Activated CD4-positive, alpha-beta T cell treated with anti-CD3 and anti-CD28 coated beads for 36 hours (primary cell): ENCODE measurements at regions not wholly inside any gene's neighbourhood (a gene's known extent, or its start where the extent isn't known, plus 50 kb on each side); places are given as distances from the start of the nearest gene placed in this dataset.
"Not testable (repeated sequence)": the region's sequence is repeated elsewhere in the genome, so short reads cannot be mapped to it uniquely, and the experiment has no call there.

Experiments used
- ATAC-seq: fragments of 200-7000 bp; cut with Tn5 transposase; one replicate; pipeline ENCODE4 v1.10.0; 2021; ENCODE audit warnings: mild to moderate bottlenecking, moderate library complexity
- CTCF ChIA-PET: fragments of 350-600 bp; sonication (Branson Sonifier 250); formaldehyde crosslinking; loops from one replicate; lab custom pipeline; 2021; ENCODE audit warnings: antibody characterized with exemption; lab: Charles Lee
- POLR2A ChIA-PET: fragments of 350-600 bp; sonication (Branson Sonifier 250); formaldehyde crosslinking; loops from one replicate; lab custom pipeline; 2021; ENCODE audit warnings: antibody characterized with exemption, inconsistent platforms; lab: Charles Lee
- DNase-seq: peaks from one replicate; pipeline ENCODE4 v3.0.0-alpha.2; 2020
- H3K27ac Mint-ChIP-seq: one replicate; pipeline ENCODE4 v1.8.0; 2021; ENCODE audit warnings: mixed read lengths
- H3K27me3 Mint-ChIP-seq: one replicate; pipeline ENCODE4 v1.8.0; 2021; ENCODE audit warnings: mixed read lengths
- H3K36me3 Mint-ChIP-seq: one replicate; pipeline ENCODE4 v1.8.0; 2021; ENCODE audit warnings: low read depth, mixed read lengths
- H3K4me1 Mint-ChIP-seq: one replicate; pipeline ENCODE4 v1.8.0; 2021; ENCODE audit warnings: mixed read lengths
- H3K4me3 Mint-ChIP-seq: one replicate; pipeline ENCODE4 v1.8.0; 2021; ENCODE audit warnings: mild to moderate bottlenecking, moderate library complexity, mixed read lengths
- H3K9me3 Mint-ChIP-seq: one replicate; pipeline ENCODE4 v1.8.0; 2021; ENCODE audit warnings: low read depth, mixed read lengths
- intact Hi-C, 2 experiments: fragments of 100-400 bp; cut with DNase I in 1 of 2; cut with micrococcal nuclease in 1 of 2; formaldehyde crosslinking; loops; one replicate each; pipeline versions ENCODE4 v1.14.2 to v1.15.1; 2022 to 2024; cut with DNase I, micrococcal nuclease

- intact Hi-C loops, result no loop called here
- Mint-ChIP-seq H3K27me3 (no peaks in the 10 kb centered on the region), H3K4me3 (no peak overlapping the region), H3K36me3 (no peaks in the 10 kb centered on the region), H3K9me3 (peaks cover 3% of the 10 kb centered on the region), H3K27ac (no peak overlapping the region), H3K4me1 (no peaks in the 10 kb centered on the region)
- CTCF ChIA-PET, result no interaction called here
- ATAC-seq, result no peak
- DNase-seq, result no peak
- POLR2A ChIA-PET, result no interaction called here
Measured at GRCh38 chrX:122094611-122095010, 1047.2 kb downstream of the GLUD2 start.

GRCh38 chrX:122113376-122113775 lies 1066.0 kb downstream of the GLUD2 start:
- Mint-ChIP-seq H3K4me1 (no peaks in the 10 kb centered on the region), H3K4me3 (no peak overlapping the region), H3K27ac (no peak overlapping the region), H3K27me3 (no peaks in the 10 kb centered on the region), H3K9me3 (no peaks in the 10 kb centered on the region), H3K36me3 (no peaks in the 10 kb centered on the region)
- DNase-seq (no peak), ATAC-seq (no peak)
- ChIA-PET CTCF (no interaction called here), POLR2A (no interaction called here)
- intact Hi-C loops, result no loop called here

GRCh38 chrX:122113896-122114295 lies 1066.5 kb downstream of the GLUD2 start:
- intact Hi-C loops, result no loop called here
- H3K4me3 Mint-ChIP-seq, result no peak overlapping the region
- no peaks in the 10 kb centered on the region for H3K27me3 Mint-ChIP-seq
- no peak overlapping the region for H3K27ac Mint-ChIP-seq
- POLR2A ChIA-PET, result no interaction called here
- DNase-seq (no peak), ATAC-seq (no peak)
- no peaks in the 10 kb centered on the region for H3K36me3 Mint-ChIP-seq
- CTCF ChIA-PET, result no interaction called here
- no peaks in the 10 kb centered on the region for H3K9me3 Mint-ChIP-seq
- no peaks in the 10 kb centered on the region for H3K4me1 Mint-ChIP-seq

DNA sequence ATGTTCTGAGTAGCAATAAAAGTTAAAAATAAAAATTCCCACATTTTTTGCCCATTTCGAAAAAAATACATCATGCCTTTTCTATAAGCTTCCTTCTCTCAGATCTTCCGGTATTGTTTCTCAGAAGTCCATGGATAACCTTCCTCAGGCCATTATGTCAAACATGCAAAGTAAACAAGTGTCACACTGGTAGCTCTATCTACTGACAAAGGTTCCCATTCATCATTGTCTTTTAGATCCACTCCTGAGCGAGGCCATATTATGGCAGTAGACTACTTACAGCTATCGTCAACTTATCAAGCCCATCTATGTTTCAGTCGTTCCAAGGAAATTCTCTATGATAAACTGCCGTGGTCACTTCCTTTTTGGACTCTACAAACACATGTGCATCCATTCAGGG lies 1068.2 kb downstream of the GLUD2 start:
- H3K4me1 Mint-ChIP-seq, result no peaks in the 10 kb centered on the region
- ATAC-seq (no peak), DNase-seq (no peak)
- H3K27me3 Mint-ChIP-seq, result no peaks in the 10 kb centered on the region
- CTCF ChIA-PET, result no interaction called here
- POLR2A ChIA-PET, result no interaction called here
- intact Hi-C loops, result no loop called here
- no peaks in the 10 kb centered on the region for H3K9me3 Mint-ChIP-seq
- no peak overlapping the region for H3K27ac Mint-ChIP-seq
- H3K4me3 Mint-ChIP-seq, result no peak overlapping the region
- no peaks in the 10 kb centered on the region for H3K36me3 Mint-ChIP-seq

GRCh38 chrX:122119361-122119760 lies 1064.7 kb upstream of the GRIA3 start:
- Mint-ChIP-seq H3K4me3 (no peak overlapping the region), H3K27ac (no peak overlapping the region), H3K36me3 (no peaks in the 10 kb centered on the region), H3K4me1 (no peaks in the 10 kb centered on the region), H3K9me3 (no peaks in the 10 kb centered on the region), H3K27me3 (no peaks in the 10 kb centered on the region)
- intact Hi-C loops, result no loop called here
- no peak for DNase-seq
- ChIA-PET POLR2A (no interaction called here), CTCF (no interaction called here)
- no peak for ATAC-seq

GRCh38 chrX:122122274-122122673 lies 1061.8 kb upstream of the GRIA3 start:
- ChIA-PET CTCF (no interaction called here), POLR2A (no interaction called here)
- Mint-ChIP-seq H3K4me1 (no peaks in the 10 kb centered on the region), H3K27me3 (no peaks in the 10 kb centered on the region), H3K4me3 (no peak overlapping the region), H3K9me3 (peaks cover 1% of the 10 kb centered on the region), H3K27ac (no peak overlapping the region), H3K36me3 (no peaks in the 10 kb centered on the region)
- ATAC-seq, result no peak
- no peak for DNase-seq
- intact Hi-C loops, result no loop called here

- DNase-seq, result no peak
- intact Hi-C loops, result no loop called here
- Mint-ChIP-seq H3K27me3 (no peaks in the 10 kb centered on the region), H3K36me3 (no peaks in the 10 kb centered on the region), H3K4me1 (no peaks in the 10 kb centered on the region), H3K4me3 (no peak overlapping the region), H3K9me3 (peaks cover 2% of the 10 kb centered on the region), H3K27ac (no peak overlapping the region)
- ChIA-PET POLR2A (no interaction called here), CTCF (no interaction called here)
- ATAC-seq, result no peak
Measured at GRCh38 chrX:122133478-122133877, 1050.6 kb upstream of the GRIA3 start.

GRCh38 chrX:122134291-122134690 lies 1049.8 kb upstream of the GRIA3 start:
- CTCF ChIA-PET, result no interaction called here
- intact Hi-C loops, result no loop called here
- H3K36me3 Mint-ChIP-seq, result no peaks in the 10 kb centered on the region
- no peak overlapping the region for H3K27ac Mint-ChIP-seq
- peaks cover 2% of the 10 kb centered on the region for H3K9me3 Mint-ChIP-seq
- H3K27me3 Mint-ChIP-seq, result no peaks in the 10 kb centered on the region
- no peak overlapping the region for H3K4me3 Mint-ChIP-seq
- POLR2A ChIA-PET, result no interaction called here
- ATAC-seq (no peak), DNase-seq (no peak)
- no peaks in the 10 kb centered on the region for H3K4me1 Mint-ChIP-seq

DNA sequence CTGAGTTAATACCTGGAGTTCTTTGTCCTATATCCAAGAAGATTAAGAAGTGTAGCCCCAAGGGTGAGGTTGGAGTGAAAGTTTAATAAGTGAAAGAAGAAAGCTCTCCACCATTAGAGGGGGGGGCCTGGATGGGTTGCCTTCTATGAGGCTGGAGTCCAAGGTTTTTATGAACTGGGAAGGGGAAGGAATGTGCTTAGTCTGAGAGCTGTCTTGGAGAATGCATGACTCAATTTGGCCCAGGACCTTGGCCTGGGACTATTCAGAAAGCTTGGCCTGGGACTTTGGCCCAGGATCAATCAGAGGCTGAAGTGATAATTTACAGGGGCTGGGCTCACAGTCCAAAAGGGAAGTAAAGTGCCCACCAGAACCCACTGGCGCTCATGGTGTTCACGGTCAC lies 1049.0 kb upstream of the GRIA3 start:
- ChIA-PET CTCF (no interaction called here), POLR2A (no interaction called here)
- DNase-seq, result no peak
- Mint-ChIP-seq H3K9me3 (peaks cover 2% of the 10 kb centered on the region), H3K4me3 (no peak overlapping the region), H3K36me3 (no peaks in the 10 kb centered on the region), H3K27ac (no peak overlapping the region), H3K4me1 (no peaks in the 10 kb centered on the region), H3K27me3 (no peaks in the 10 kb centered on the region)
- intact Hi-C loops, result no loop called here
- no peak for ATAC-seq

DNA sequence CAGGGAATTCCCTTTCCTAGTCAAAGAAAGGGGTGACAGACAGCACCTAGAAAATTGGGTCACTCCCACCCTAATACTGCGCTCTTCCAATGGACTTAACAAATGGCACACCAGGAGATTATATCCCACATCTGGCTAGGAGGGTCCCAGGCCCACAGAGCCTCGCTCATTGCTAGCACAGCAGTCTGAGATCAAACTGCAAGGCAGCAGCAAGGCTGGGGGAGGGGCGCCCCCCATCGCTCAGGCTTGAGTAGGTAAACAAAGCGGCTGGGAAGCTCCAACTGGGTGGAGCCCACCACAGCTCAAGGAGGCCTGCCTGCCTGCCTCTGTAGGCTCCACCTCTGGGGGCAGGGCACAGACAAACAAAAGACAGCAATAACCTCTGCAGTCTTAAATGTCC lies 1043.9 kb upstream of the GRIA3 start:
- H3K36me3 Mint-ChIP-seq, ATAC-seq: not testable (repeated sequence)

GRCh38 chrX:122154019-122154418 lies 1030.1 kb upstream of the GRIA3 start:
- Mint-ChIP-seq H3K36me3 (no peaks in the 10 kb centered on the region), H3K4me3 (no peak overlapping the region), H3K9me3 (no peaks in the 10 kb centered on the region), H3K27ac (no peak overlapping the region), H3K4me1 (no peaks in the 10 kb centered on the region), H3K27me3 (no peaks in the 10 kb centered on the region)
- DNase-seq (no peak), ATAC-seq (no peak)
- ChIA-PET CTCF (no interaction called here), POLR2A (no interaction called here)
- intact Hi-C loops, result no loop called here

More for the DNA sequence above, 1043.9 kb upstream of the GRIA3 start:
- H3K27me3 Mint-ChIP-seq, DNase-seq, H3K27ac Mint-ChIP-seq, H3K4me3 Mint-ChIP-seq, intact Hi-C loops, POLR2A ChIA-PET, CTCF ChIA-PET, H3K4me1 Mint-ChIP-seq, H3K9me3 Mint-ChIP-seq: not testable (repeated sequence)

DNA sequence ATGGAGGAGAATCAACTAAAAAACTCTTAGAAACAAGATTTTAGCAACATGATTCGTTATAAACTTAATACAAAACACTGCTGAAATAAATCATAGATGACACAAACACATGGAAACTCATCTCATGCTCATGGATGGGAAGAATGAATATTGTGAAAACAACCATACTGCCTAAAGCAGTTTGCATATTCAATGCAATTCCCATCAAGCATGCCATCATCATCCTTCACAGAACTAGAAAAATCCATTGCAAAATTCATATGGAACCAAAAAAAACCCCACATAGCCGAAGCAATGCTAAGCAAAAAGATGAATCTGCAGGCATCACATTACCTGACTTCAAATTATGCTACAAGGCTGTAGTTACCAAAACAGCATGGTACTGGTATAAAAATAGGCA lies 1015.8 kb upstream of the GRIA3 start:
- no peak for DNase-seq
- POLR2A ChIA-PET, result no interaction called here
- H3K27me3 Mint-ChIP-seq, result no peaks in the 10 kb centered on the region
- CTCF ChIA-PET, result no interaction called here
- H3K4me3 Mint-ChIP-seq, result no peak overlapping the region
- intact Hi-C loops, result no loop called here
- H3K36me3 Mint-ChIP-seq, result no peaks in the 10 kb centered on the region
- no peak for ATAC-seq
- no peak overlapping the region for H3K27ac Mint-ChIP-seq
- H3K9me3 Mint-ChIP-seq, result peaks cover 1% of the 10 kb centered on the region
- H3K4me1 Mint-ChIP-seq, result no peaks in the 10 kb centered on the region

DNA sequence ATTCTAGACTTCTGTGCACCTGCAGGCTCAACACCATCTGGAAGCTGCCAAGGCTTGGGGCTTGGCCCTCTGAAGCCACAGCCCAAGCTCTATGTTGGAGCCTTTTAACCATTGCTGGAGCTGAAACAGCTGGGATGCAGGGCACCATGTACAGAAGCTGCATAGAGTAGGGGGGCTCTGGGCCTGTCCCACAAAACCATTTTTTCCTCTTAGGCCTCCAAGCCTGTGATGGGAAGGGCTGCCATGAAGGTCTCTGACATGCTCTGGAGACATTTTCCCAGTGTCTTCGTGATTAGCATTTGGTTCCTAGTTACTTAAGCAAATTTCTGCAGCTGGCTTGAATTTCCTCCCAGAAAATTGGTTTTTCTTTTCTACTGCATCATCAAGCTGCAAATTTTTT lies 999.3 kb upstream of the GRIA3 start:
- peaks cover 12% of the 10 kb centered on the region for H3K9me3 Mint-ChIP-seq
- intact Hi-C loops, result no loop called here
- DNase-seq (no peak), ATAC-seq (no peak)
- no peak overlapping the region for H3K4me3 Mint-ChIP-seq
- POLR2A ChIA-PET, result no interaction called here
- H3K4me1 Mint-ChIP-seq, result no peaks in the 10 kb centered on the region
- H3K27ac Mint-ChIP-seq, result no peak overlapping the region
- CTCF ChIA-PET, result no interaction called here
- H3K36me3 Mint-ChIP-seq, result no peaks in the 10 kb centered on the region
- no peaks in the 10 kb centered on the region for H3K27me3 Mint-ChIP-seq
